ENCODE measurements at regions not wholly inside any gene's neighbourhood (a gene's known extent, or its start where the extent isn't known, plus 50 kb on each side); places are given as distances from the start of the nearest gene placed in this dataset.

GRCh38 chr22:19629331-19629719 is 85.0 kb upstream of the SEPTIN5 start:
- TF ChIP-seq EZH2 (IDR thresholded peaks at IDR 0.05; ENCODE audit: borderline replicate concordance, low read depth, low read length, poor library complexity, severe bottlenecking) = no peak
- TF ChIP-seq CTCF (conservative IDR thresholded peaks at IDR 0.05; ENCODE audit: low read depth, low read length) = no peak
